DMS53 (cell line): ENCODE measurements at regions not wholly inside any gene's neighbourhood (a gene's known extent, or its start where the extent isn't known, plus 50 kb on each side); places are given as distances from the start of the nearest gene placed in this dataset.
A peak's percentile ranks its signal among the peaks of the same experiment; 100 is the strongest.
"Not testable (repeated sequence)": the region's sequence is repeated elsewhere in the genome, so short reads cannot be mapped to it uniquely, and the experiment has no call there.

Experiments used
- DNase-seq: peaks from one replicate; lab custom pipeline; 2025; lab: John Stamatoyannopoulos, UW

GRCh38 chr2:192539306-192539705 is 344.6 kb upstream of the TMEFF2 start:
- DNase-seq, result no peak

GRCh38 chr2:192536922-192537624 is 342.3 kb upstream of the TMEFF2 start:
- no peak for DNase-seq

GRCh38 chr2:192535956-192536921 is 341.5 kb upstream of the TMEFF2 start:
- no peak for DNase-seq

- DNase-seq, result no peak
Measured at GRCh38 chr2:192534072-192534471, 339.3 kb upstream of the TMEFF2 start.

GRCh38 chr2:192524642-192525251 is 330.0 kb upstream of the TMEFF2 start:
- peak; percentile 79 for DNase-seq

- peak; percentile 30 for DNase-seq
Measured at GRCh38 chr2:192524214-192524613, 329.5 kb upstream of the TMEFF2 start.

GRCh38 chr2:192515937-192516336 is 321.2 kb upstream of the TMEFF2 start:
- DNase-seq, result peak; percentile 6

- DNase-seq, result no peak
Measured at GRCh38 chr2:192513575-192513974, 318.8 kb upstream of the TMEFF2 start.

GRCh38 chr2:192507836-192508450 is 313.2 kb upstream of the TMEFF2 start:
- DNase-seq, result not testable (repeated sequence)

- DNase-seq, result peak; percentile 76
Measured at GRCh38 chr2:192500550-192501200, 305.9 kb upstream of the TMEFF2 start.

- peak; percentile 17 for DNase-seq
Measured at GRCh38 chr2:192499476-192499875, 304.7 kb upstream of the TMEFF2 start.

GRCh38 chr2:192498747-192499146 is 304.0 kb upstream of the TMEFF2 start:
- DNase-seq, result no peak

- DNase-seq, result not testable (repeated sequence)
Measured at GRCh38 chr2:192488158-192488557, 293.4 kb upstream of the TMEFF2 start.

GRCh38 chr2:192487636-192488035 is 292.9 kb upstream of the TMEFF2 start:
- DNase-seq, result no peak

GRCh38 chr2:192484903-192485302 is 290.2 kb upstream of the TMEFF2 start:
- no peak for DNase-seq

GRCh38 chr2:192480984-192481383 is 286.3 kb upstream of the TMEFF2 start:
- no peak for DNase-seq

GRCh38 chr2:192473331-192473730 is 278.6 kb upstream of the TMEFF2 start:
- DNase-seq, result no peak

- no peak for DNase-seq
Measured at GRCh38 chr2:192471982-192472381, 277.2 kb upstream of the TMEFF2 start.

GRCh38 chr2:192469612-192470011 is 274.9 kb upstream of the TMEFF2 start:
- no peak for DNase-seq

- DNase-seq, result no peak
Measured at GRCh38 chr2:192467953-192468660, 273.4 kb upstream of the TMEFF2 start.

- DNase-seq, result no peak
Measured at GRCh38 chr2:192465141-192465540, 270.4 kb upstream of the TMEFF2 start.
